ENCODE measurements at regions not wholly inside any gene's neighbourhood (a gene's known extent, or its start where the extent isn't known, plus 50 kb on each side); places are given as distances from the start of the nearest gene placed in this dataset.

DNA sequence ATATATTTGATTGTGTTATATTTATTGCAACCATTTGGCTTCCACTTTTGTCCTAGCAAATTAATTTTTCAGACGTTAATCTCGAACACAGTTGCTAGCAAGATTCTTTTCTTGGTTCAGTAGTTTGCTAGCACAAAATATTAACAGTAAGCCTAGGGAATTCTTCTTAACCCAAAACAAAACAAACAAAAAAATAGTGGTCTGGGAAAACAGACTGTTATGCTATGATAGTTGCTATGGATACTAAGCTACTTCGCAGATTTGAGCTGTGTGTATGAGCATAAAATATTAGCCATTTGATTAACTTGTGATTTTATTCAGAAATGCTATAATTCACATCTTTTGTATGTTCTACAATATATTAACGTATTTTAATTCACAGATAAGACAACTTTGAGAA lies 541.5 kb upstream of the NETO1 start:
- Histone ChIP-seq H3K4me1 (ENCODE audit: control insufficient read depth in 1 of 2, insufficient read depth in 2 of 2, low read length in 2 of 2) (no peaks in the 10 kb centered on the region), H3K4me2 (ENCODE audit: low read length) (no peak overlapping the region), H2AFZ (ENCODE audit: low read depth, low read length, poor library complexity, severe bottlenecking) (no peak overlapping the region), H4K20me1 (ENCODE audit: insufficient read depth) (no peaks in the 10 kb centered on the region), H3K79me2 (ENCODE audit: insufficient read depth, low read length) (no peaks in the 10 kb centered on the region), H3K27ac (ENCODE audit: low read depth, low read length) (no peak overlapping the region), H3K9me2 (ENCODE audit: insufficient read depth) (no peaks in the 10 kb centered on the region), H3K27me3 (ENCODE audit: insufficient read depth, low read length) (no peaks in the 10 kb centered on the region), H3K36me3 (ENCODE audit: control insufficient read depth in 1 of 2, insufficient read depth in 2 of 2, low read length in 2 of 2) (no peaks in the 10 kb centered on the region), H3K9me3 (ENCODE audit: control insufficient read depth in 1 of 2, insufficient read depth in 1 of 2, low read depth in 1 of 2, low read length in 2 of 2) (peaks cover 15 to 33% of the 10 kb centered on the region in 2 experiments; a peak in 3 of 4 replicates), H3K9ac (ENCODE audit: low read length) (no peak overlapping the region), H3K4me3 (replicated peaks in 1 of 2; ENCODE audit: low read depth in 1 of 2, low read length in 2 of 2) (no peak overlapping the region)
- RAD21 ChIA-PET (ENCODE audit: low non-redundant PET in 1 of 2, low total read pairs in 2 of 2, uncharacterized antibody in 2 of 2, unreplicated experiment in 2 of 2), result no interaction called here
- no peak for TF ChIP-seq ZFX (IDR thresholded peaks at IDR 0.05)
- no peak for TF ChIP-seq ELF1 (IDR thresholded peaks at IDR 0.05; ENCODE audit: borderline replicate concordance, low read depth)
- TF ChIP-seq POLR2AphosphoS5 (IDR thresholded peaks at IDR 0.05; ENCODE audit: low read depth, low read length), result no peak
- TF ChIP-seq, protein P1, sequence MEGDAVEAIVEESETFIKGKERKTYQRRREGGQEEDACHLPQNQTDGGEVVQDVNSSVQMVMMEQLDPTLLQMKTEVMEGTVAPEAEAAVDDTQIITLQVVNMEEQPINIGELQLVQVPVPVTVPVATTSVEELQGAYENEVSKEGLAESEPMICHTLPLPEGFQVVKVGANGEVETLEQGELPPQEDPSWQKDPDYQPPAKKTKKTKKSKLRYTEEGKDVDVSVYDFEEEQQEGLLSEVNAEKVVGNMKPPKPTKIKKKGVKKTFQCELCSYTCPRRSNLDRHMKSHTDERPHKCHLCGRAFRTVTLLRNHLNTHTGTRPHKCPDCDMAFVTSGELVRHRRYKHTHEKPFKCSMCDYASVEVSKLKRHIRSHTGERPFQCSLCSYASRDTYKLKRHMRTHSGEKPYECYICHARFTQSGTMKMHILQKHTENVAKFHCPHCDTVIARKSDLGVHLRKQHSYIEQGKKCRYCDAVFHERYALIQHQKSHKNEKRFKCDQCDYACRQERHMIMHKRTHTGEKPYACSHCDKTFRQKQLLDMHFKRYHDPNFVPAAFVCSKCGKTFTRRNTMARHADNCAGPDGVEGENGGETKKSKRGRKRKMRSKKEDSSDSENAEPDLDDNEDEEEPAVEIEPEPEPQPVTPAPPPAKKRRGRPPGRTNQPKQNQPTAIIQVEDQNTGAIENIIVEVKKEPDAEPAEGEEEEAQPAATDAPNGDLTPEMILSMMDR (IDR thresholded peaks at IDR 0.05 in 2 of 3, conservative IDR thresholded peaks at IDR 0.05 in 1 of 3; ENCODE audit: borderline replicate concordance in 1 of 3, insufficient read depth in 1 of 3, low read depth in 2 of 3, low read length in 2 of 3), result no peak
- TF ChIP-seq, protein P2, sequence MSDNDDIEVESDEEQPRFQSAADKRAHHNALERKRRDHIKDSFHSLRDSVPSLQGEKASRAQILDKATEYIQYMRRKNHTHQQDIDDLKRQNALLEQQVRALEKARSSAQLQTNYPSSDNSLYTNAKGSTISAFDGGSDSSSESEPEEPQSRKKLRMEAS (IDR thresholded peaks at IDR 0.05), result no peak
- TF ChIP-seq EZH2phosphoT487 (IDR thresholded peaks at IDR 0.05; ENCODE audit: borderline replicate concordance), result no peak
- no peak for TF ChIP-seq POLR2A (IDR thresholded peaks at IDR 0.05; ENCODE audit: borderline replicate concordance, extremely low read depth, insufficient read depth, insufficient read length)
- TF ChIP-seq FOSL1 (IDR thresholded peaks at IDR 0.05; ENCODE audit: low read depth), result no peak
- TF ChIP-seq ZNF274 (IDR thresholded peaks at IDR 0.05; ENCODE audit: low read depth, low read length), result no peak
- no peak for TF ChIP-seq EGR1 (IDR thresholded peaks at IDR 0.05; ENCODE audit: low read depth)
- TF ChIP-seq SRF (IDR thresholded peaks at IDR 0.05; ENCODE audit: low read depth), result no peak
- no peak for TF ChIP-seq JUND (IDR thresholded peaks at IDR 0.05)
- intact Hi-C loops (cut with micrococcal nuclease), result no loop called here
- DNase-seq (ENCODE audit: low read depth, low spot score), result no peak
- POLR2A ChIA-PET, result no interaction called here
- ATAC-seq, result no peak
- CTCF ChIA-PET, result no interaction called here
- BruUV-seq (replicated peaks), result no TSS peak
